DMS79 treated with DMSO at 0.1 percent for 48 hours (cell line): ENCODE measurements at regions not wholly inside any gene's neighbourhood (a gene's known extent, or its start where the extent isn't known, plus 50 kb on each side); places are given as distances from the start of the nearest gene placed in this dataset.

ENCODE experiments used
- DNase-seq: peaks from one replicate; lab custom pipeline; 2025; lab: John Stamatoyannopoulos, UW

- peak; percentile 3 for DNase-seq
Observed at GRCh38 chr5:68431186-68431585, 215.6 kb downstream of the PIK3R1 start.

GRCh38 chr5:68431601-68432337 is 216.2 kb downstream of the PIK3R1 start:
- DNase-seq: no peak

GRCh38 chr5:68432682-68433081 is 217.1 kb downstream of the PIK3R1 start:
- no peak for DNase-seq

GRCh38 chr5:68433526-68433922 is 218.0 kb downstream of the PIK3R1 start:
- DNase-seq: no peak

DNA sequence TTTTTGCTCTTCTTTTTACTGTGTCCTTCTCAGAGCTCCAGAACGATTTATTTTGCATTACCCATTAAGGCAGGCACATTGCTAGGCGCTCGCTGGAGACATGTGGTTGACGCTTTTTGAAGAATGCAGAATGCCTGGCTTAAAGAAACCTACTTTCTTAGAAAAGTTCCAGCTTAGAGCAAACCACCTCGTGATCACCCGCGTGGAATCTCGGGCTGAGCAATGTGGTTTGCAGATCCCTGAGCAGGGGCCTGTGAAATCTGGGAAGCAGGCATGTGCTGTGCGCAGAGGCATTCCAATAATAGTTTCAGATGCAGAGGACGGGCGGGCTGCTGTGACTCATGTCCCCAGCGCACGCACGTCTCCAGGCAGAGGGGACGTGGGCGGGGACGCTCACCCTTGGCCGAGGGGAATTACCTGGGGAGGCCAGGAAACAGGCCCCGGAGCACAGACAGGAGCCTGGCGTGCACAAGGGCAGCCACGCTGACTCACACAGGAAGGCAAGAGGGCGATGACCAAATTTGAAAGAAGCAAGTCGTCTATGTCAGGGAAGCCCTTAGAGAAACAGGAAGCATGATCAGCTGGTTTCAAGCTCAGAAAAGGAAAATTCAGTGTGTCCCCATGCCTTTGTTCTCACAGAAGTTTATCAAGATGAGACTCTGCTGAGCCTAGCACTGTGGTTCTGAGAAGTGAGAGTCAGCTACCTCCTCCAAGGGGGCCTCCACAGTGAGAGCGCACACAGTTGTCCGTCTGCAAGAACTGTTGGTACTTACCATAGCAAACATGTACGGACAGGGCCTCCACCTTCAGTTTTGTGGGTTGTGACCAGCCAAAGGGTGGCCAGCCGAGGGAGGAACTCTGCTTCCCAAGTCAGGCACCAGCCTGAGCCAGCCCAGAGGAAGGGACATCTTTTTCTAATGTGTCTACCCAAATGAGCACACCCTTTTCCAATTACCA is 218.6 kb downstream of the PIK3R1 start:
- DNase-seq: no peak

GRCh38 chr5:68435611-68436010 is 220.1 kb downstream of the PIK3R1 start:
- DNase-seq: no peak

GRCh38 chr5:68436686-68437520 is 221.3 kb downstream of the PIK3R1 start:
- no peak for DNase-seq

DNA sequence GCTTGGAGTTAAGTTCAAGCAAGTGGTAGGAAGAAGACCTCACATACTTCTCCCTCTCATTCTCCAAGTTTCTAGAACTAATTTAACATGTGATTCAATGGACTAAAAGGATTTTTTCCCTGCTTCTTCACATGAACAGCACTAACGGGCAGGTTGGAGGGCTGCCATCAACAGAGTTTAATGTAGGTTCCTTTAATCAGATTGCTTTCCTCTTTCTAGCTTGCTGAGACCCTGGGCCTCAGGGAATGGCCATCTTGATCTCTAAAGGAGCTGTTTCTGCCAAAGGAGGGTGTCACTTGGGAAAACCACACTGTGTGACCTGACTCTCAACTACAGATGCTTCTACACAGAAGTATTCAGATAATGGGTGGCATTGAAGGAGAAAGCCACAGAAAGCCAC is 223.3 kb downstream of the PIK3R1 start:
- no peak for DNase-seq

GRCh38 chr5:68440245-68440644 is 224.7 kb downstream of the PIK3R1 start:
- no peak for DNase-seq

DNA sequence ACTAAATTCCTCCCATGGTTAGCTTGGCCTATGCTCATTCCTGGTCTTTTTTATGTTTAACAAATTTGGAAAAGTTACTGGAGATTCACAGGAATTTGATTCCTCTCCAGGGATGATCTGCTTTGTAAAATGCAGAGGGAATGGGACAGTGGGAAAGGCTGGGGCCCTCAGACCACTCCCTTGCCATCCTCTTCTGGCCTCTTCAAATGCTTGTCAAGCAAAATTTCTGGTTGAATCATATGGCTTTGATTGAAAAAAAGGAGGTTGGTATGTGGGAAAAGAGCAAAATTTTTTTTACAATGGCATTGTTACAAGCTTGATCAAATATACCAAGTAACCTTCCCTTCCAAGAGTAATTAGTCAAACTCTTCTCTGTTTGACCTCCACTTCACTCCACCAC is 225.1 kb downstream of the PIK3R1 start:
- no peak for DNase-seq

DNA sequence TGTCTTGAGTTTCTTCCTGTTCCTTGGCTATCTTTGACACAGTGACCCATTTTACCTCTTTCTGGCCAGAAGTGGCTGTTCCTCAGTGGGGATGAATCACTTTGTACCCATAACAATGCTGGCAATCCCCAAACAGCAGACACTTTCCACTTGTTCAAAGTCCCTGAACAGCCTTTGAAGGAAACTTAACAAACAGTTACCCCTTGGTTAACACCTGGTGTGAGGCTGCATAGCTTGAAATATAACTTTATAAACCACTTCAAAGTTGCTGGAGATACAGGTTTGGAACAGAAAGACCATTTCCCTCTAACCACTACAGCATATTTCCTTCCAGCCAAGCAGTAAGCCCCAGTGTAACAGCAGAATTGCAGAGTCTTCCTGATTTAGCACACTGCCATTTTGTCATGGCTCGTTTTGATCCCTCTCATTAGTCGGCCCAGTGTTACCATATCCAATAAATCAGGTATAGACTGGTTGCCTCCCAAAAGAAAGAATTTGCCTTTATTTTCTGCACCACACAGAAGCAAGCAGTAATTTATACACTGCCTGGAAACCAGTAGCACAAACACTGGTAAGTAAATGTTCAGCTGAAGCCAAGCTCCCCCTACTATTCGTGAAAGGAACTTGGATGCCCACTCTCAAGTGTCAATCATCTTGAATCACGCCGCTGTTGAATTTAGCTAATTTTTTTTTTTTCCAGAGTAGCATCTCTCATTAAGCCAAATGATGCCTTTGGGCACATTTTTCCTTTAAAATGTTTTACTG is 225.9 kb downstream of the PIK3R1 start:
- DNase-seq: no peak

DNA sequence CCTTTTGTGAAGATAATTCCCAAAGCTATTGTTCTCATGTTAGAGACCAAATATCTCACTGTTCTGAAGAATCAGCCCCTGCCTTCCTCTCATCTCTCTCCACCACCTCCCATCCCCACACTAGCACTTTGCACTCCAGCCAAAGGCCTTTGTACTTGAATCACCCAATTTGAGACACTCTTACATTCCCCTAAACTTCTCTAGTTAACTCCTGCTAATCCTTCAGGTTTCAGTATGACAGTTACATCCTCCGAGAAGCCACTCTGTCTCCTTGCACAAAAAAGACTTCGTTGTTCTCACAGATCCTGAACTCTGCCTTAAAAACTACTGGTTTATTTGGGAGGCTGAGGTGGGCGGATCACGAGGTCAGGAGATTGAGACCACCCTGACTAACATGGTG is 227.5 kb downstream of the PIK3R1 start:
- no peak for DNase-seq

DNA sequence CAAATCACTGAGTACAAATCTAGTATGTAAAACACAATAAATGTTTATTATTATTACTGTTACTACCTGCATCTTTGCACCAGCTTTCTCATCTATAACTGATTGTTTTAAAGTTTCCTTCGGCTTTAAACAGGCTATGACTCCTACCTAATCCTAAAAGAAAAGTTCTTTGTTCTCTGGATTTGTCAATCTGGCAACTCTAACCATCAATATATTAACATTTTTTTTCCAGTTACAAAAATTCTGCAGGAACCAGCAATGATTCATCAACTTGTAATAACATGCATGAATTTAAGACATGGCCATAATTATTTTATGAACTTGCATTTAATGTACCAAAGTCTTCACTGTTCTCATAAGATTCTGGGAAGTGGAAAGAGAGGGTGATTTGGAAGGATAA is 228.5 kb downstream of the PIK3R1 start:
- no peak for DNase-seq

- DNase-seq: no peak
Observed at GRCh38 chr5:68444833-68445232, 229.3 kb downstream of the PIK3R1 start.

GRCh38 chr5:68445257-68446069 is 229.9 kb downstream of the PIK3R1 start:
- DNase-seq: no peak

DNA sequence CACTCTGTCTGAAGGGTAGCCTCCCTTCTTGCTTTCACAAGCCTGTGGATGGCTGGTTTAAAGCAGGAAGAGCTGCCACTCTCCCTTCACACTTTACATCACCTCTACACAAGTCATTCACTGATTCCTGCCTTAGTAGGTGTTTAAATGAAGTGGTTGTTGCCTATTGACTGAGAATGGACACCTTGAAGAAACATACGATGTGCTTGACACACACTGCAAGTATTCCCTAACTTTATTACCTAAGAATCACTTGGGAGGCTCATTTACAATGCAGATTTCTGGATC is 230.5 kb downstream of the PIK3R1 start:
- DNase-seq: no peak

DNA sequence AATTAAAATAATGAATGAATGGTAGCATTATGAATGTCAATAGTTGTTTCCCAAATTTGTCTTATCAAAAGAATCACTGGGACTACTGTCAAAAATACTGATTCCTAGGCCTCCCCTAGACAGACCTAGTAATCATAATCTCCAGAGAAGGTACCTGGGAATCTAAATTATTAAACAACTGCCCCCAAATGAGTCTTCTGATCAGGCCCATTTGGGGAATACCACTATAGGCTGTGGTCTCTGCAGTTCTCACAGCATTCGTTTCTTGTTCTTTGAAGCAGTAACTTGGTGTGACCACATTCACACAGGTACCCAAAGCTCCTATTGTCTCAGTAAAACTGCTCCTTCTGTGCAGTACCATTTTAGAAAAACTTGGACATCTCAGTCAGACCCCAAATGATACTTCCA is 230.9 kb downstream of the PIK3R1 start:
- DNase-seq: no peak

DNA sequence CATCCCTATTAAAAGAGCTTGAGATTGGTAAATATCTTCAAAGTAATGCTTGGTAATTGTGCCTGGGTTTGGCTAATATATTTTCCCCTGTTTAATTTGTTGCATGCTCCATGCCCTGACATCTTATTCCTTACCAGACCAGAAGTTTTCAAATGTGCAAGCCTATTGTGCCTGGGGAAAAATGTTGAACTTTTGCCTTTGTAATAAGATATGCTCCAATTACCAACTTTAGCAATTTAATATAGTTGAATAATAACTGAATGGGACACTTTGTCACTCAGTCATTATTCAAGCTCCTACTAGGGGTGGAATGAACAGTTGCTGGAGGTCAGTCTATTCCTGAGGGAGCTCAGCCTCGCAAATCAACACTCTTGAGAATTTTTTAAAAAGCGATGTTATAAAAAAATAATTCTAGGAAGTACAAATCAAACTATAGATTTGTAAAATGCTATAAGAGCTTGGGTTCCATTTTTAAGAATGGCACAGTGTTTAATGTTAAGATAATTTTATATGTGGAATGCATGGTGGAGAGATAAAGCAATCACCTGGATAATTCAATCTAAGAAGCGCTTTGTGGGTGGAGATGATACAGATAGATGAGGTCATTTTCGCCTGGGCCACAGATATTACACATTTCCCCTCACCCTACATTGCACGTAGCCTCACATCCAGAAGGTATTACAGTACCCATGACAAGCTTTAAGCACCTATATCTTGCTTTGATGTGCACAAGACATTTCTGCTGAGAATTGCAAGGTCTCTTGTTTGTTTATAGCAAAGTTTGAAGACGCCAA is 231.8 kb downstream of the PIK3R1 start:
- DNase-seq: no peak

GRCh38 chr5:68449380-68449779 is 233.8 kb downstream of the PIK3R1 start:
- DNase-seq: no peak

GRCh38 chr5:68450245-68450852 is 234.8 kb downstream of the PIK3R1 start:
- DNase-seq: no peak
